Caco-2 (cell line): ENCODE measurements at regions not wholly inside any gene's neighbourhood (a gene's known extent, or its start where the extent isn't known, plus 50 kb on each side); places are given as distances from the start of the nearest gene placed in this dataset.
A peak's percentile ranks its signal among the peaks of the same experiment; 100 is the strongest.

Source experiments
- BruUV-seq: library from RNA; stranded (reverse); fragments of 400-500 nt; replicated peaks from 2 replicates; lab custom pipeline; 2021; lab: Mats Ljungman, UMichigan
- CTCF ChIA-PET: fragments of 300-600 bp; sonication (Branson Sonifier 250); formaldehyde crosslinking; loops from one replicate; lab custom pipeline; 2022; ENCODE audit warnings: antibody characterized with exemption; lab: Charles Lee
- POLR2A ChIA-PET: fragments of 300-600 bp; sonication (Branson Sonifier 250); formaldehyde crosslinking; loops from one replicate; lab custom pipeline; 2022; ENCODE audit warnings: antibody characterized with exemption; lab: Charles Lee
- DNase-seq, 2 experiments: peaks; one replicate each; pipeline versions ENCODE4 v3.0.0 to v3.0.0-alpha.2; 2020 to 2022
- H3K27me3 ChIP-seq: replicated peaks from 2 replicates; pipeline ENCODE4 v1.6.0; 2011; ENCODE audit warnings: low read length; ENCODE audit not compliant: control insufficient read depth, insufficient read depth
- H3K36me3 ChIP-seq: 2 replicates; pipeline ENCODE4 v1.5.1; 2011; ENCODE audit warnings: low read length; ENCODE audit not compliant: control insufficient read depth, insufficient read depth
- H3K4me1 ChIP-seq: fragments of 250-450 bp; sonication (Bioruptor Pico); 2 replicates; pipeline ENCODE4 v1.5.1; 2020; ENCODE audit warnings: mild to moderate bottlenecking
- H3K4me3 ChIP-seq: 2 replicates; pipeline ENCODE4 v1.5.1; 2011; ENCODE audit warnings: low read depth, mild to moderate bottlenecking, control low read depth, low read length
- H3K9me3 ChIP-seq: fragments of 250-450 bp; sonication (Bioruptor Pico); 2 replicates; pipeline ENCODE4 v1.5.1; 2020; ENCODE audit warnings: mild to moderate bottlenecking, moderate library complexity
- H3K27ac Mint-ChIP-seq: one replicate; pipeline ENCODE4 v1.8.0; 2022; ENCODE audit warnings: mixed read lengths; ENCODE audit not compliant: unreplicated experiment
- H3K27me3 Mint-ChIP-seq: one replicate; pipeline ENCODE4 v1.8.0; 2022; ENCODE audit warnings: mixed read lengths; ENCODE audit not compliant: insufficient read depth, unreplicated experiment
- H3K36me3 Mint-ChIP-seq: one replicate; pipeline ENCODE4 v1.8.0; 2022; ENCODE audit warnings: mild to moderate bottlenecking, mixed read lengths; ENCODE audit not compliant: insufficient read depth, unreplicated experiment
- H3K4me1 Mint-ChIP-seq: one replicate; pipeline ENCODE4 v1.8.0; 2022; ENCODE audit warnings: low read depth, mixed read lengths; ENCODE audit not compliant: unreplicated experiment
- H3K4me3 Mint-ChIP-seq: one replicate; pipeline ENCODE4 v1.8.0; 2022; ENCODE audit warnings: mild to moderate bottlenecking, moderate library complexity, mixed read lengths; ENCODE audit not compliant: unreplicated experiment
- H3K9me3 Mint-ChIP-seq: one replicate; pipeline ENCODE4 v1.8.0; 2022; ENCODE audit warnings: mixed read lengths; ENCODE audit not compliant: unreplicated experiment
- intact Hi-C: fragments of 100-400 bp; cut with micrococcal nuclease; formaldehyde crosslinking; loops from one replicate; pipeline ENCODE4 v1.10.0; 2022; ENCODE audit not compliant: unreplicated experiment
- TF ChIP-seq, protein P1 (sequence below), 2 experiments: fragments of 200-600 bp in 1 of 2; IDR thresholded peaks; 1 replicate in 1 of 2; 2 replicates in 1 of 2; pipeline versions ENCODE4 v1.5.1 to v1.8.0; 2011 to 2022; ENCODE audit warnings: antibody characterized with exemption in 1 of 2, control low read depth in 1 of 2, inconsistent platforms in 1 of 2, low read depth in 1 of 2, low read length in 1 of 2, mild to moderate bottlenecking in 1 of 2, moderate library complexity in 1 of 2; ENCODE audit not compliant: insufficient read depth in 1 of 2, severe bottlenecking in 1 of 2, unreplicated experiment in 1 of 2

DNA sequence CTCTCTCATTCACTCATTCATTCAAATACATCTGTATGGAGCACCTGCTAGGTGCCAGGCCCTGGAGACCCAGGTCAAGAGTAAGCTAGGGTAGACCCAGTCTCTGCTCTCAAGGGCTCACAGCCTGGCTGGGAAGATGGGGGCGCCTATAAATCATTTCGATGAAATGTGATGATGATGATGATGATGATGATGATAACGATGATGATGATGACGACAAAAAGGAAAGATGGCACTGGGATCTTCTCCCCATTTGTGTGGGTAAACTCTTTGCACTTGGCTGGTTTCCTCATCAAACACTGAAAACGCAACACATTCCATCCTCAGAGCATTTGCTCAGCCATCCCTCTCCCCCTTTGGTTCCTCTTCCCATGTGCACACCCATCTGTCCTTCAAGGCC lies 188.0 kb upstream of the CDYL start:
- H3K9me3 ChIP-seq = no peaks in the 10 kb centered on the region
- peaks cover 12% of the 10 kb centered on the region; the same call in 1 of the 2 replicates for H3K4me1 ChIP-seq
- no peak for DNase-seq
- Mint-ChIP-seq H3K9me3 (no peaks in the 10 kb centered on the region), H3K36me3 (no peaks in the 10 kb centered on the region), H3K4me1 (peaks cover 6% of the 10 kb centered on the region), H3K4me3 (no peak overlapping the region), H3K27me3 (no peaks in the 10 kb centered on the region), H3K27ac (no peak overlapping the region)
- H3K4me3 ChIP-seq = no peak overlapping the region
- H3K27me3 ChIP-seq = no peaks in the 10 kb centered on the region
- intact Hi-C loops = no loop called here
- TF ChIP-seq, protein P1, sequence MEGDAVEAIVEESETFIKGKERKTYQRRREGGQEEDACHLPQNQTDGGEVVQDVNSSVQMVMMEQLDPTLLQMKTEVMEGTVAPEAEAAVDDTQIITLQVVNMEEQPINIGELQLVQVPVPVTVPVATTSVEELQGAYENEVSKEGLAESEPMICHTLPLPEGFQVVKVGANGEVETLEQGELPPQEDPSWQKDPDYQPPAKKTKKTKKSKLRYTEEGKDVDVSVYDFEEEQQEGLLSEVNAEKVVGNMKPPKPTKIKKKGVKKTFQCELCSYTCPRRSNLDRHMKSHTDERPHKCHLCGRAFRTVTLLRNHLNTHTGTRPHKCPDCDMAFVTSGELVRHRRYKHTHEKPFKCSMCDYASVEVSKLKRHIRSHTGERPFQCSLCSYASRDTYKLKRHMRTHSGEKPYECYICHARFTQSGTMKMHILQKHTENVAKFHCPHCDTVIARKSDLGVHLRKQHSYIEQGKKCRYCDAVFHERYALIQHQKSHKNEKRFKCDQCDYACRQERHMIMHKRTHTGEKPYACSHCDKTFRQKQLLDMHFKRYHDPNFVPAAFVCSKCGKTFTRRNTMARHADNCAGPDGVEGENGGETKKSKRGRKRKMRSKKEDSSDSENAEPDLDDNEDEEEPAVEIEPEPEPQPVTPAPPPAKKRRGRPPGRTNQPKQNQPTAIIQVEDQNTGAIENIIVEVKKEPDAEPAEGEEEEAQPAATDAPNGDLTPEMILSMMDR (IDR thresholded peaks at IDR 0.05; ENCODE audit: insufficient read depth in 1 of 2, low read depth in 1 of 2, low read length in 1 of 2, severe bottlenecking in 1 of 2, unreplicated experiment in 1 of 2) = no peak
- H3K36me3 ChIP-seq = no peaks in the 10 kb centered on the region
- ChIA-PET POLR2A (no interaction called here), CTCF (no interaction called here)
- BruUV-seq = no TSS peak

- peaks cover 12% of the 10 kb centered on the region; the same call in 1 of the 2 replicates for H3K4me1 ChIP-seq
- H3K9me3 ChIP-seq = no peaks in the 10 kb centered on the region
- H3K27me3 ChIP-seq = no peaks in the 10 kb centered on the region
- Mint-ChIP-seq H3K4me1 (peaks cover 6% of the 10 kb centered on the region), H3K4me3 (no peak overlapping the region), H3K36me3 (no peaks in the 10 kb centered on the region), H3K27me3 (no peaks in the 10 kb centered on the region), H3K27ac (no peak overlapping the region), H3K9me3 (no peaks in the 10 kb centered on the region)
- no peak for DNase-seq
- ChIA-PET CTCF (interaction anchor here (0.6 kb wide), 1 partner anchor 140 kb away, joined by 3 read pairs; no protein-coding TSS in a partner anchor), POLR2A (no interaction called here)
- no peaks in the 10 kb centered on the region for H3K36me3 ChIP-seq
- BruUV-seq = no TSS peak
- TF ChIP-seq, protein P1 (IDR thresholded peaks at IDR 0.05; ENCODE audit: insufficient read depth in 1 of 2, low read depth in 1 of 2, low read length in 1 of 2, severe bottlenecking in 1 of 2, unreplicated experiment in 1 of 2) = no peak
- intact Hi-C loops = no loop called here
- no peak overlapping the region for H3K4me3 ChIP-seq
Measured at GRCh38 chr6:4587171-4587570, 189.0 kb upstream of the CDYL start.

GRCh38 chr6:4586469-4586859 lies 189.7 kb upstream of the CDYL start:
- H3K4me3 Mint-ChIP-seq = no peak overlapping the region
- peaks cover 6% of the 10 kb centered on the region for H3K4me1 Mint-ChIP-seq

More at GRCh38 chr6:4586469-4586859, 189.7 kb upstream of the CDYL start:
- Histone ChIP-seq H3K27me3 (no peaks in the 10 kb centered on the region), H3K4me1 (peaks cover 12% of the 10 kb centered on the region; the same call in 1 of the 2 replicates), H3K9me3 (no peaks in the 10 kb centered on the region), H3K36me3 (no peaks in the 10 kb centered on the region), H3K4me3 (no peak overlapping the region)
- TF ChIP-seq, protein P1 (IDR thresholded peaks at IDR 0.05; ENCODE audit: insufficient read depth in 1 of 2, low read depth in 1 of 2, low read length in 1 of 2, severe bottlenecking in 1 of 2, unreplicated experiment in 1 of 2) = no peak
- Mint-ChIP-seq H3K9me3 (no peaks in the 10 kb centered on the region), H3K36me3 (no peaks in the 10 kb centered on the region), H3K27me3 (no peaks in the 10 kb centered on the region), H3K27ac (peak overlapping the region; percentile 16)
- ChIA-PET POLR2A (no interaction called here), CTCF (no interaction called here)
- intact Hi-C loops = no loop called here
- DNase-seq = no peak
- BruUV-seq = no TSS peak
